HG02610 (cell line): ENCODE measurements at regions not wholly inside any gene's neighbourhood (a gene's known extent, or its start where the extent isn't known, plus 50 kb on each side); places are given as distances from the start of the nearest gene placed in this dataset.
"Not testable (repeated sequence)": the region's sequence is repeated elsewhere in the genome, so short reads cannot be mapped to it uniquely, and the experiment has no call there.

Experiments
- ATAC-seq: cut with Tn5 transposase; IDR thresholded peaks from one replicate; pipeline ENCODE4 v1.9.1; 2021; ENCODE audit warnings: mild to moderate bottlenecking, moderate library complexity; ENCODE audit not compliant: unreplicated experiment

DNA sequence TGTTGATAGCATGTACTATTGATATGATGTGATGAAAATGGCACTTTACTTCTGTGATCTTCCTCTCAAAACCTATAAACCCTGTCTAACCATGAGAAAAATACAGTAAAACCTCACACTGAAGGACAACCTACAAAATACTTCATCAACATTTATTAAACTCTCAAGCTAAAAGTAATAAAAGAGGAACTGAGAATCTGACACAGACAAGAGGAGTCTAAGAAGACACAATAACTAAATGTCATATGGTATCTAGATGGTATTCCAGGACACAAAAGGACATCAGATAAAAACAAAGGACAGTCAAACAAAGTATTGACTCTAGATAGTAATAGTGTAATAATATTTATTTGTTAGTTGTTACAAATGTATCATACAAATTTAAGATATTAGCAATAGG lies 655.3 kb downstream of the SH3BGRL start:
- no peak for ATAC-seq

DNA sequence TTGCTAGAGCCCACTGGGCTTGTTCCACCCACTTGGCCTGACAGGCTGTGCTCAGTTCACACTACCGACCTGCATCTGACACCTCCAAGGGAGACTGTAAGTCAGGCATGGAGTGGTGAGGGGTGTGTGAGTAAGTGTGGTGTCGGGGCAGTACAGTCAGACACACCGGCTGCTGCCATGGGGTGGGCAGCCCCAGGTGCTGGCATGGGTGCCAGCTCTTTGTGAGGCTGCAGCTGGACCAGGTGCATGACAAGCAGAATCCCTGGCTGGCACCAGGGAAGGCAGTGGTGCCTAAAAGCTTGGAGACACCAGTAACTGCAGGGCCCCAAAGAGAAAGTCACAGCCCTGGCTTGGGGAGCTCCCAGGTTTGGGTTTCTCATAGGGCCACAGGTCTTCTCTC lies 665.0 kb downstream of the SH3BGRL start:
- no peak for ATAC-seq

DNA sequence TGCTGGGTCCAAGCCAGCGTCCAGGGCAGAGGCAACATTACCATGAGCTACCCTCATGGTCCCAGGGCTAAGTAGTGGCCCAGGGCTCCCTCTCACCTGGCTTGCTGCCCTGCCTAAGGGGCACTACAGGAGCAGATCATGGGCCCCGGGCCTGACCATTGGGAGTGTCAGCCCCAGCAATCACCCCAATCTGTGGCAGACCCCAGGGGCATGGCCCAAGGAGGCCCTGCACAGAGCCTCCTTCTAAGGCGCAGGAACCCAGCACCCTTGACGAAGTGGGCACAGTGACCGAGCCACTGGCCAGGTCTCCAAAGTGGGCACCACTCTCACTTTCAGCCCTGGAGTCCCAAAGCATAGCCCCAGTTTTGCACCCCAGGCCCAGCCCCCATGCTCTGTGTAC lies 667.1 kb downstream of the SH3BGRL start:
- ATAC-seq = no peak

DNA sequence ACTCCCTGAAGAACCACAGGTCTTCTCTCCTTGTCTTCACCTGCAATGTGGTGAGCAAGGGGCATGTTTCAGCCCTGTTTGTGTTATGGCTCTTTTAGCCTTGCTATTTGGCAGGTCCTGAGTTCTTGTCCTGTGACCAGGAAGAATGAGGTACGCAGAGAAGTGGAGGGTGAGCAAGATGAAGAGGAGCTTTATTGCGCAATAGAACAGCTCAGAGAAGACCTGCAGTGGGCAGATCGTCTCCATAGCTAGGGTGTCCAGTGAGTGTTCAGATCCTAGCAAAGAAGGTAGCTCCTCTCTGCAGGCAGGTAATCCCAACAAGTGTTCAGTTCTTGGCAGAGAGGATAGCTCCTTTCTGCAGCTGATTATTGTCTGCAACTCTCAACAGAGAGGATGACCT lies 672.9 kb downstream of the SH3BGRL start:
- ATAC-seq = no peak

DNA sequence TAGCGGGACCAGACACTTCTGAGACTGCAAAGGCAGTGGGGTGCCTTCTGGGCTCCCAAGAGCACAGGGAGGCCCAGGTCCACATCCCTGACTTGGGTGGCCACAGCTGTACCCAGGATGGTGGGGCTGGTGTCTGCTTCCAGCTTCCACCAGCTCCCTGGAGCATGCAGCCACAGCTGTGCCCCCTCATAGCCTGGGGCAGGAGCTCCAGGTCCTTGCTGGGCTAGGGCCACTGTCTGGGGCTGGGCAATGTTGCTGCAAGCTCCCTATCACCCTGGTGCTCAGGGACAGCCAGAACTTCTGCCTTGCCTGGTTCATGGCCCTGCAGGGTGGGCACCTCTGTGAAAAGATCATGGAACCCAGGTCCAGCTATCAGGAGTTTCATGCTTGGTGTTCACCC lies 673.9 kb downstream of the SH3BGRL start:
- no peak for ATAC-seq

DNA sequence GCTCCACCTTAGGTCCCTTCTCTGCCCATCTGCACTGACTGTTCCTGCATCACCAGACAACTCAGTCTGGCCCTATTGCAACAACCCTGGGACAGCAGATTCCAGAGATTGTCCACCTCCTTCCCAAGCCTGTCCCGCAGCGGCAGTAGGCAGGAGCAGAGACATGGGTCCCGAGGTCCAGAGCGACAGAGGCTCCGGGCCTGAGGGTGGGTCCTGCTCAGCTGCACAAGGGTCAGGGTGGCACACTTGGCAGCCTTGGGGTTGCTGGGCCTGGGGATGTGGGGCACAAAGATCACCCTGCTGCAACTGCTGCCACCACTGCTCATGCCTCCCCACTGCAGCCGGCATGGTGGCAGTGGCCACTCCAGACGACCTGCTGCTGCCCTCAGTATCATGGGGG lies 674.5 kb downstream of the SH3BGRL start:
- no peak for ATAC-seq

DNA sequence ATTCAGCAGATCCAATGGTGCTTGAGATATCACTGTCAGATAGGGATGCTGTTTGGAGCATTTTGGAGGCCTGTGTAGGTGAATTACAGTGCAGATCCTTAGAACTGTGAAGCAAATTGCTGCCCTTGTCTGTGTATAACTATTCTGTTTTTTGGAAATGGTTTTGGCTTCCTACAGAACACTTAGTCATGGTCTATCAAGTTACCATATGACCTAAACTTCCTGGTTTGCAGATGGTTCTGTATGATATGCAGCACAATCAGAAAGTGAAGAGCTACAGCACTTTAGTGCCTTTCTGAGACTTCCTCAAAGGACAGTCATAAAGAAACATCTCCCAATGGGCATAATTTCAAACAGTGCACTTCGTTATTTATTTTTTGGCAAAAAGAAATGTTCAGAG lies 688.6 kb downstream of the SH3BGRL start:
- ATAC-seq = no peak

DNA sequence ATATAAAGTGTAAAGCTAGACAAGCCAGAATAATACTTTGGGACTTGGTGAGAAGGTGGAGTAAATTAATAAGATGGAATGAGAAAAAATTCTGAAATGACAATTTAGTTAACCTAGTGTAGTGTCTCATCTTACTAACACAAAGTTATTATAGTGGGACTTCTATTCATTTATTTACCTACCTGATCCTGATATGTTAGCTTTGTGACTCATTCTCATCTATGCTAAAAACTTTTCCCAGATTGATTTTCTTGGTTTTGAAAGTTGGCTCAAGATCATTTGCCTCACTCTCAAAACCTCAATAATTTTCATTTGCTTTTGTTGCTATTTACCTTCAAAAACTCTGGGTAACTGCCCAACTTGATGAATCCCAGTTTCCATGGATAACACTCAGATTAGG lies 698.6 kb downstream of the SH3BGRL start:
- no peak for ATAC-seq

DNA sequence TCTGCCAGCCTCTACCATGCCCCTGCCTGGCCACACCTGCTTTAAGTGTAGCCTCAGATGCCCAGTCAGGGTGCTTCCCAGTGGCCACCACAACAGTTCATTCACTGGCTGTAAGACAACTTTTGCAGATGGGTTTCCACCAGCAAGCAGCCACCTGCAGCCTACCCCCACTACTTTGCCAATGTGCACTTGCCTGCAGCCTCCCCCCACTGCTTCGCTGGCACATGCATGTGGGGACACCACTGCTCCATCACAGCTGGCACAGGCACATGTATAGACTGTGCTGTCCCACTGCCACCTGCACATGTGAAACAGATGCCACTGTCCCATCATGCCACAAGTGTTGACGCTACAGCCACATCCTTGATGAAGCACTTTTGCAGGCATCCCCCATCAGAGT lies 723.9 kb downstream of the SH3BGRL start:
- no peak for ATAC-seq

DNA sequence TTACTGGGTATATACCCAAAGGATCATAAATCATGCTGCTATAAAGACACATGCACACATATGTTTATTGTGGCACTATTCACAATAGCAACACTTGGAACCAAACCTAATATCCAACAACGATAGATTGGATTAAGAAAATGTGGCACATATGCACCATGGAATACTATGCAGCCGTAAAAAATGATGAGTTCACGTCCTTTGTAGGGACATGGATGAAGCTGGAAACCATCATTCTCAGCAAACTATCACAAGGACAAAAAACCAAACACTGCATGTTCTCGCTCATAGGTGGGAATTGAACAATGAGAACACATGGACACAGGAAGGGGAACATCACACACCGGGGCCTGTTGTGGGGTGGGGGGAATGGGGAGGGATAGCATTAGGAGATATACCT lies 744.0 kb downstream of the SH3BGRL start:
- not testable (repeated sequence) for ATAC-seq

DNA sequence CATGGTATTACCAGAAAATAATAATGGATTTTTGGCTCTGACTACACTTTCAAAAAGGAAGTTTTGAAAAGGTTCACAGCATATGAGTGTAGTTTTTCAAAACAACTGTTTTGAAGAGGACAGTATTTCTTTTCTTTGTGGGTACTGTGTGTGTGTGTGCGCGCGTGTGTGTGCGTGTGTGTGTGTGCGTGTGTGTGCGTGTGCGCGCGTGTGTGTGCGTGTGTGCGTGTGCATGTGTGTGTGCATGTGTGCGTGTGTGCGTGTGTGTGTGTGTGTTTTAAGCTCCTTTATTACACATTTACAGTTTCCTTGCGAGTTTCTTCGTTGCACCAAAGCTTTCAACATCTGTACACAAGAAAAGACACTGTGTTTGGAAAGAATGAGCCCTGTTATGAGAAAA lies 755.4 kb downstream of the SH3BGRL start:
- ATAC-seq = no peak

DNA sequence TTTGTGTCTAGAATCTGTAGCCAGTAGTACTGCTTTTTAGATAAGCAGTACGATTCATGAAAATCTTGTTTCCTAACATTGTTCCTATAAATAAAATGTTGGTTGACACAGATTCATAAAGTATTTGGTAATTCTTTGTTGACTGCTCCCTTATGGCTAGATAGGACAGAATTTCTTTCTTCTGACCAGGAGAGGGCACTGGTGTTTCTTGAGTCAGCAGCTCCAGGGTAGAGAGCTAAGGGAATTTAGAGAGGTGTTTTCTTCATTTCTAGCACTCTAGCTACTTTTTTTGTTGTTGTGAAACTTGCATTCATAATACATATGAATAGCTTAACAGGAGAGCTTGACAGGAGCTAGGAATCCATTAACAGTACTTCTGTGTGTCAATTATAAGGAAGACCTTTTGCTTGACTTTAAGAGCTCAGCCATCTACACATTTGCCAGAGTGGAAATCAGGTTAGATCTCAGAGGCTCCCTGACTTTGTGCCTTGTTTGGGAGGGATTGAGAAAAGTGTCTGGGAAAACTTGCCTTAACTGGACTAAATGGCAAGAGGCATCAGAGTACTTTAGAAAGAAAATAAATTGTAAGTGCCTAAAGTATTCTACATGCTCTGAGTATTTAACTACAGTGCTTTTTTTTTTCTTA lies 756.1 kb downstream of the SH3BGRL start:
- ATAC-seq = peak; percentile 63

DNA sequence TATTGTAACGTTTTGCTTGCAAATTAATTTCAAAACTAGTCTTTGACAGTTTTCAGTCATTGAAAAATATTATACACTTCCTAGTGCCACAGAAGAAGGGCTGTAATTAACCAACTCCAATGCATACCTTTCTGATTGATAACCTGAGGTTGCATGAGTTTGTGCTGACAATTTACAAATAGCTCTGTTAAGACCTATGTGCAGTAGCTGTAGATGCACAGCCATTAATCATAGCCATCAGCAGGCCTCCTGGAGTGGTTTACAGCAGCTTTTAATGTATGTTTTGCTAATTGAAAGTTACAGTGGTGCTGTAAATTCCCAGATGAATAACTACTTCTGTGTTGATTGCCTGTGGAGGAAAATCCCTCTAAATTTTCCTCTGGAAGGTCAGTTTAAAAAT lies 758.1 kb downstream of the SH3BGRL start:
- no peak for ATAC-seq

DNA sequence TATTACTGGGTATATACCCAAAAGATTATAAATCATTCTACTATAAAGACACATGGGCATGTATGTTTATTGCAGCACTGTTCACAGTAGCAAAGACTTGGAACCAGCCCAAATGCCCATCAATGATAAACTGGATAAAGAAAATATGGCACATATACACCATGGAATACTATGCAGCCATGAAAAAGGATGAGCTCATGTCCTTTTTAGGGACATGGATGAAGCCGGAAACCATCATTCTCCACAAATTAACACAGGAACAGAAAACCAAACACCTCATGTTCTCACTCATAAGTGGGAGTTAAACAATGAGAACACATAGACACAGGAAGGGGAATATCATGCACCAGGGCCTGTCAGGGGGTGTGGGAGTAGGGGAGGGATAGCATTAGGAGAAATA lies 772.5 kb downstream of the SH3BGRL start:
- ATAC-seq = not testable (repeated sequence)

DNA sequence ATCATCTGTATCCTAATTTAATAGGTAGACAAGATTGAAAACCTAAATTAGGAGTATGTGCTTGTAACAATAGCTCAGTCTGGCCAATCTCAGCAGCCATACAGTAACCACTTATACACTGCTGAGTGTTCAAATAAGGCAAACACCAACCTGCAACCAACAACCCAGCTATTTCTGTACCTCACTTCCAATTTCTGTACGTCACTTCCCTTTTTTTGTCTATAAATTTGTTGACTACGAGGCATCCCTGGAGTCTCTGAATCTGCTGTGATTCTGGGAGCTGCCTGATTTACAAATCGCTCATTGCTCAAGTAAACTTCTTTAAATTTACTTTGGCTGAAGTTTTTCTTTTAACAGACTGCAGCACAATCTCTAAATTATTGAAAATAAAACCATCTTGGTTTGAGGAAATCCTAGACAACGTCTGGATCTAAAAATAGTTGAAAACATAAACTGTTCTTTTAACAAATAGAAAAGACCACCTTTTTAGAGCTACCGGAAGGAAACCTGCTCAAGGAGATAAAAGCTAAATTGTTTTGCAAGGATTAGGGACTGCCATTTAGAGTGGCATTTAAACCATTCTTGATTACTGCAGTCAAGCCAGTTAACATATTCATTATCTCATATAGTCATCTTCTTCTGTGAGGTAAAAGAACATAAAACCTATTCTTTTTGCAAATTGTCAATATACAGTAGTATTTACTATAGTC lies 778.1 kb downstream of the SH3BGRL start:
- ATAC-seq = no peak

DNA sequence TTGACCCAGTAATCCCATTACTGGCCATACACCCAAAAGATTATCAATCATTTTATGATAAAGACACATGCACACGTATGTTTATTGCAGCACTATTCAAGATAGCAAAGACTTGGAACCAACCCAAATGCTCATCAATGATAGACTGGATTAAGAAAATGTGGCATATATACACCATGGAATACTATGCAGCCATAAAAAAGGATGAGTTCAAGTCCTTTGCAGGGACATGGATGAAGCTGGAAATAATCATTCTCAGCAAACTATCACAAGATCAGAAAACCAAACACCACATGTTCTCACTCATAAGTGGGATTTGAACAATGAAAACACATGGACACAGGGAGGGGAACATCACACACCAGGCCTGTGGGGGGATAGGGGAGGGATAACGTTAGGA lies 785.3 kb downstream of the SH3BGRL start:
- not testable (repeated sequence) for ATAC-seq

DNA sequence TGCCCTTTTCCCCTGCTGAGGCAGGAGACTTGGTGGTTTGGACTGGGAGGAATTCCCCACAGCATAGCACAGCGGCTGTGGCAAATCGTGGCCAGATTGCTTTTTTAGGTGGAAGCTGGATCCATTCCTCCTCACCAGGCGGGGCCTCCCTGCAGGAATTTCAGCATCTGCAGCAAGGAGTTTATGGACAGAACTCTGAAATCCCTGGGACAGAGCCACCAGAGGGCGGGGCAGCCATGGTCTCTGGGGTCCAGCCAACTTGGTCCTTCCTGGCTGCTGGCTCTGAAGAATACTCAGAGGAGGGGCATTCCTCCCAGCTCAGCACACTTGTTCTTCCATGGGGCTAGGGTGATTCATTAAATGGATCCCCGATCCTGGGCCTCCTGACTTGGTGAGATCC lies 794.3 kb downstream of the SH3BGRL start:
- ATAC-seq = no peak

DNA sequence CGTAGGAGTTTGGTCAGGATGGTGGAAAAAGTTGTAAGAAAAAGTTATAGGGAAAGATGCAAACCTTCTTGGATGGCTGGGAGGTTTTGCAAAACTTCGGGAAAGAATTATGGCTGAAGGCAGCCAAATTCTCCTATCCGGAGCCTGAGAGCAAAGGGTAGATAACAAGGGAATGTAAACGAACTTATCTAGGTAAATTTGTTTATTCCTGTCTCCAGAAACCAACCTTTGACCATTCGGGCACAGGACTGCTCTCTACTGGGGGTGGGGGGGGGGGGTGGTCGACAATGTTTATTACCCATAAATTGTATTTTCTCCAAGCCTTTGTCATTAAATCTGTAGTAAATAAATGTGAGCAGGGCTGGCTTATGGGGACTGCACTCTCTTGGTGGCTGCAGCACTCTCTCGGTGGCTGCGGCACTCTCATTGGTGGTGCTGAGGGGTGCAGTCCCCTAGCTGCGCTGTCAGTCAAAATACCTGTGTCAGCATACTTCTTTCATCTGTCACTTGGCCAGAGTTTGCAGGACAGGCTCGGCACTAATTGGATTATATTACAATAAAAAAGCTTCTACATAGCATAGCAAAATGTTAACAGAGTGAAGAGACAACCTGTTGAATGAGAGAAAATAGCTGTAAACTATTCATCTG lies 827.8 kb downstream of the SH3BGRL start:
- ATAC-seq = no peak

DNA sequence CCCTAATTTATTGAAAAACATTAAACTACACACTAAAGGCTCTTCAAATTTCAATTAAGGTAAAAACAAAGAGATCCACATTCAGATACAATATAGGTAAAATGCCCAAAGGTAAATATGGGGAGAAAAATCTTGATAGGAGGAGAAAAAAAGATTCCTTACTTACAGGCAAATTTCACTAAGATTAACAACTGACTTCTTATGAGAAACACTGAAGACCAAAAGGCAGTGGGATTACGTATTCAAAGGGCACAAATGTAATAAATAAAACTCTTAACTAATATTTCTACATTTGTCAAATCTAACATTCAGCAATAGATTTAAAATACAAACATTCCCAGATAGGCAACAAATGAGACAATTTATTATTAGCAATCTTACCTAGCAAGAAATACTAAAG lies 829.3 kb downstream of the SH3BGRL start:
- no peak for ATAC-seq

DNA sequence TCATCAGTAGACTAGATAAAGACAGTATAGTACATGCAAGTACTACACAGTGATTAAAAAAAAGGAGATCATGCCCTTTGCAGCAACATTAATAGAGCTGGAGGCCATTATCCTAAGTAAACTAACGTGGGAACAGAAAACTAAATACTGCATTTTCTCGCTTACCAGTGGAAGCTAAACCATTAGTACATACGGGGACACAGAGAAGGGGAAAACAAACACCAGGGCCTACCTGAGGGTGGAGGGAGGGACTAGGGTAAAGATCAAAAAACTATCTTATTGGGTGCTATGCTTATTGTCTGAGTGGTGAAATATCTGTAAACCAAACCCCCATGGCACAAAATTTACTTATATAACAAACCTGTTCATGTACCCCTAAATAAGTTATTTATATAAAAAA lies 836.9 kb downstream of the SH3BGRL start:
- ATAC-seq = no peak

DNA sequence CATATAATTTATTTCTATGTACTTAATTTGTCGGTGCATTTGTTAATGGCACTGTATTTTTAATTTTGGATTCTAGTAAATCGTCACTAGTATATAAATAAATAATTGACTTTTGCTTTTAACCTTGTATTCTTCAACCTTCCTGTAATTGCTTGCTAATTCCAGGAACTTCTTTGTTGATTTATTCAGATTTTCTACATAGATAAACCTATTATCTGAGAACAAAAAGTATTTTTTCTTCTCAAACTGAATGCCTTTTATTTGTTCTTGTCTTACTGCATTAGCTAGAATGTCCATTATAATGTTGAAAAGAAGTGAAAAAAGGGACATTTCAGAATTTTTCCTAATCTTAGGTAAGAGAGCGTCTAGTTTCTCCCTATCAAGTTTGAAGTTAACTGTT lies 839.1 kb downstream of the SH3BGRL start:
- ATAC-seq = no peak

DNA sequence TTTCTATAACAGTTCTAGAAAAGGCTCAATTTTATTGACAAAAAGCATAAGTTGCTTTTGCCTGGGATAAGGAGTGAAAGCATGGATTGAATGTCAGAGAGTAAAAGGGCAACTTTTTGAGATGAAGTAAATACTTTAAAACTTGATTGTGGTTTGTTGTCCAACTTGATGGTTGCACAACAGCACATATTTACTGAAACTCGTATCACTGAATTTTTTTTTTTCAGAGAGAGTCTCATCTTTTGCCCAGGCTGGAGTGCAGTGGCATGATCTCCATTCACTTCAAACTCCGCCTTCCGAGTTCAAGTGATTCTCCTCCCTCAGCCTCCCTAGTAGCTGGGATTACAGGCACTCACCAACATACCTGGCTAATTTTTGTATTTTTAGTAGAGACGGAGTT lies 856.8 kb downstream of the SH3BGRL start:
- no peak for ATAC-seq
